ENCODE measurements at regions not wholly inside any gene's neighbourhood (a gene's known extent, or its start where the extent isn't known, plus 50 kb on each side); places are given as distances from the start of the nearest gene placed in this dataset.

DNA sequence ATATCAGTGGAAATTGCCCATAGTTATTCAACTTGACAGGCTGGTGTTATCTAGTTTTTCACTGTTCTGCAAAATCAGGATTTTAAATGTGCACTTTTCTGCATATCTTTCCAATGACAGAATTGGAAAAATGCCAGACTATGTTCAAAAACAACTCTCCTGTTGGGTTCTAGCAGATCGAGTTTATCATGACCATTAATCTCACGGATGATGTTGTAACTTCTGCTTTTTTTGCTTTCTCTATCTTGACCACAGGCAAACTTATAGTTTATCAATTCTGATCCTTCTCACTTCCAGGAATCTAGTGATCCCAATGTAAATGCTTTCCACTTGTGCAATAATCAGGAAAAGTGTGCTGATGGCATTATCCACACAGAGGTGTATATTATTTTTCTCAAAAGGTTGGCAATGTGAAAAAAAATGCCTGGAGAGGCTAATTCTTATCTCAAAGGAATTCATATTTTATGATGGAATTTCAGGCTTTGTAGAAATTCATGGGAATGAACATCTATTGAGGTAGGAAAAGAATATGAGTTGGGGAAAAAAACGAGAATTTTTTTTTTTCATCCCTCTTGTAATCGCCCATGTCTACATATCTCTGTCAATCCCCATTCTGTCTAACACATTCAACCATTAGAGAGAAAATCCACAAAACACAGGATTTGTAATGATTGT is 73.6 kb upstream of the DAB2 start:
- no peak overlapping the region for H3K27ac ChIP-seq (ENCODE audit: low read depth, low read length)
- H3K4me1 ChIP-seq (ENCODE audit: control insufficient read depth in 1 of 2, insufficient read depth in 2 of 2, low read length in 2 of 2): peaks cover 0 to 5% of the 10 kb centered on the region in 2 donors
- no peaks in the 10 kb centered on the region for H3K36me3 ChIP-seq (ENCODE audit: control insufficient read depth in 1 of 2, insufficient read depth in 2 of 2, low read length in 2 of 2)
- no peak overlapping the region for H3K4me3 ChIP-seq (ENCODE audit: low read depth in 1 of 2, low read length in 2 of 2)
- H3K9me3 ChIP-seq (ENCODE audit: control insufficient read depth in 1 of 2, low read length in 2 of 2): no peaks in the 10 kb centered on the region
- no peaks in the 10 kb centered on the region for H3K27me3 ChIP-seq (ENCODE audit: control insufficient read depth in 1 of 2, insufficient read depth in 2 of 2, low read length in 2 of 2)
- H3K9ac ChIP-seq (ENCODE audit: low read depth in 1 of 2, low read length in 2 of 2): no peak overlapping the region

DNA sequence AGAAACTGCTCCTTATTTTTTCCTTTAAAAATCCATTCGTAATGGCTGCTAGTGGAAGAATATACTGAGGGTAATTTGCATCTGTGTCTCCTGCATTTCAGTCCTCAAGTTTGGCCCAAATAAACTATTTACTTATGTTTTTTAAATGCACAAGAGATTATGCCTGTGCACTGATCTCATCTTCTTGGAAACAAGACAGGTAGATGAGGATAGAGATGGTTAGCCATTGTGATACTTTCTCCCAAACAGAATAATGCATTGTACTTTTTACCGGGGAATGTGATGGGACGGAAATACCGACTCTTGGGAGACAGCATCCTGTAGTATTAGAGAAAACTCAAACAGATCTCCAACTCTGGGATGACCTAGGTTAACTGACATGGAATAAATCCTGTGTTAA is 72.5 kb upstream of the DAB2 start:
- Histone ChIP-seq H3K27me3 (ENCODE audit: control insufficient read depth in 1 of 2, insufficient read depth in 2 of 2, low read length in 2 of 2) (no peaks in the 10 kb centered on the region), H3K4me1 (ENCODE audit: control insufficient read depth in 1 of 2, insufficient read depth in 2 of 2, low read length in 2 of 2) (peaks cover 0 to 5% of the 10 kb centered on the region in 2 donors), H3K4me3 (ENCODE audit: low read depth in 1 of 2, low read length in 2 of 2) (no peak overlapping the region), H3K36me3 (ENCODE audit: control insufficient read depth in 1 of 2, insufficient read depth in 2 of 2, low read length in 2 of 2) (no peaks in the 10 kb centered on the region), H3K27ac (ENCODE audit: low read depth, low read length) (no peak overlapping the region), H3K9me3 (ENCODE audit: control insufficient read depth in 1 of 2, low read length in 2 of 2) (no peaks in the 10 kb centered on the region), H3K9ac (ENCODE audit: low read depth in 1 of 2, low read length in 2 of 2) (no peak overlapping the region)

DNA sequence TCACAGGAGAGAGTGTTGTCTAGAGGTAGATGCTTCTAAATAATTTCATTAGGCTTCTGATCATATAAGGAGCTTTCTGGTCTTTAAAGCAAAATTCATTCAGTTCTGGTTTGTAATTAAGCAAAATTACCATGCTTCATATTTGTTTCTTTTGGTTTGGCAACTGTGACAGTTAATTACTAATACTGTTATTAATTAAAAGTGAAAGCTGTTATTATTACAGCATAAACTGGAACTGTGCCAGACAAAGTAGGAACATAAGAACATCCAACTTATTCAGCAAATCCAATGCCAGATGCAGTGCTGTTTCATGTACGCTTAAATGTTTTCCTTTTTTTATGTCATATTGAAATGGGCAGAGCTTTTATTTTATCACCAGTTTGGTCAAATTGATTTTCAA is 70.4 kb upstream of the DAB2 start:
- no peak overlapping the region for H3K4me3 ChIP-seq (ENCODE audit: low read depth in 1 of 2, low read length in 2 of 2)
- no peak overlapping the region for H3K27ac ChIP-seq (ENCODE audit: low read depth, low read length)
- no peak overlapping the region for H3K9ac ChIP-seq (ENCODE audit: low read depth in 1 of 2, low read length in 2 of 2)
- H3K27me3 ChIP-seq (ENCODE audit: control insufficient read depth in 1 of 2, insufficient read depth in 2 of 2, low read length in 2 of 2): no peaks in the 10 kb centered on the region
- peaks cover 0 to 4% of the 10 kb centered on the region in 2 donors for H3K9me3 ChIP-seq (ENCODE audit: control insufficient read depth in 1 of 2, low read length in 2 of 2)
- H3K36me3 ChIP-seq (ENCODE audit: control insufficient read depth in 1 of 2, insufficient read depth in 2 of 2, low read length in 2 of 2): no peaks in the 10 kb centered on the region
- peaks cover 0 to 5% of the 10 kb centered on the region in 2 donors for H3K4me1 ChIP-seq (ENCODE audit: control insufficient read depth in 1 of 2, insufficient read depth in 2 of 2, low read length in 2 of 2)

DNA sequence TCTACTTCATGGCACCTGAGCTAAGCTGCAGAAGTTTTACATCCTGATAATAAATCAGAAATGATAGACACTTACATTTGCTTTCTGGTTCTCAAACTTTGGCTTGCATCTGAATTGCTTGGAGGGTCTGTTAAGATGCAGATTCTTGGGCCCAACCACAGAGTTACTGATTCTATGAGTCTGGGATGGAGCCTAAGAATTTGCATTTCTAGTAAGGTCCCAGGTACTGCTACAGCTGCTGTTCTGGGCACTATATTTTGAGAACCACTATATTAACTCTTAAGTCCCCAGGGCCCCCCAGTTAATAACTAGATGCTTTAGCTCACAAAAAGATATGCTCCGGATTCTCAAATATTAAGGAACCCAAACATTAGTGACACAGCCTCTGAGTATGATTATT is 69.8 kb upstream of the DAB2 start:
- Histone ChIP-seq H3K27ac (ENCODE audit: low read depth, low read length) (no peak overlapping the region), H3K36me3 (ENCODE audit: control insufficient read depth in 1 of 2, insufficient read depth in 2 of 2, low read length in 2 of 2) (no peaks in the 10 kb centered on the region), H3K9ac (ENCODE audit: low read depth in 1 of 2, low read length in 2 of 2) (no peak overlapping the region), H3K9me3 (ENCODE audit: control insufficient read depth in 1 of 2, low read length in 2 of 2) (peaks cover 0 to 4% of the 10 kb centered on the region in 2 donors), H3K27me3 (ENCODE audit: control insufficient read depth in 1 of 2, insufficient read depth in 2 of 2, low read length in 2 of 2) (no peaks in the 10 kb centered on the region), H3K4me1 (ENCODE audit: control insufficient read depth in 1 of 2, insufficient read depth in 2 of 2, low read length in 2 of 2) (peaks cover 0 to 5% of the 10 kb centered on the region in 2 donors), H3K4me3 (ENCODE audit: low read depth in 1 of 2, low read length in 2 of 2) (no peak overlapping the region)

- H3K27ac ChIP-seq (ENCODE audit: low read depth, low read length): no peak overlapping the region
- H3K4me1 ChIP-seq (ENCODE audit: control insufficient read depth in 1 of 2, insufficient read depth in 2 of 2, low read length in 2 of 2): peaks cover 0 to 5% of the 10 kb centered on the region in 2 donors
- no peaks in the 10 kb centered on the region for H3K27me3 ChIP-seq (ENCODE audit: control insufficient read depth in 1 of 2, insufficient read depth in 2 of 2, low read length in 2 of 2)
- H3K4me3 ChIP-seq (ENCODE audit: low read depth in 1 of 2, low read length in 2 of 2): no peak overlapping the region
- H3K9me3 ChIP-seq (ENCODE audit: control insufficient read depth in 1 of 2, low read length in 2 of 2): peaks cover 0 to 4% of the 10 kb centered on the region in 2 donors
- H3K36me3 ChIP-seq (ENCODE audit: control insufficient read depth in 1 of 2, insufficient read depth in 2 of 2, low read length in 2 of 2): no peaks in the 10 kb centered on the region
- no peak overlapping the region for H3K9ac ChIP-seq (ENCODE audit: low read depth in 1 of 2, low read length in 2 of 2)
These were observed 69.3 kb upstream of the DAB2 start for GRCh38 chr5:39494107-39494510.

- H3K4me1 ChIP-seq (ENCODE audit: control insufficient read depth in 1 of 2, insufficient read depth in 2 of 2, low read length in 2 of 2): peaks cover 0 to 5% of the 10 kb centered on the region in 2 donors
- no peaks in the 10 kb centered on the region for H3K36me3 ChIP-seq (ENCODE audit: control insufficient read depth in 1 of 2, insufficient read depth in 2 of 2, low read length in 2 of 2)
- H3K27me3 ChIP-seq (ENCODE audit: control insufficient read depth in 1 of 2, insufficient read depth in 2 of 2, low read length in 2 of 2): no peaks in the 10 kb centered on the region
- H3K4me3 ChIP-seq (ENCODE audit: low read depth in 1 of 2, low read length in 2 of 2): no peak overlapping the region
- peaks cover 0 to 4% of the 10 kb centered on the region in 2 donors for H3K9me3 ChIP-seq (ENCODE audit: control insufficient read depth in 1 of 2, low read length in 2 of 2)
- no peak overlapping the region for H3K9ac ChIP-seq (ENCODE audit: low read depth in 1 of 2, low read length in 2 of 2)
- H3K27ac ChIP-seq (ENCODE audit: low read depth, low read length): no peak overlapping the region
These were observed 66.4 kb upstream of the DAB2 start for GRCh38 chr5:39491210-39491609.

DNA sequence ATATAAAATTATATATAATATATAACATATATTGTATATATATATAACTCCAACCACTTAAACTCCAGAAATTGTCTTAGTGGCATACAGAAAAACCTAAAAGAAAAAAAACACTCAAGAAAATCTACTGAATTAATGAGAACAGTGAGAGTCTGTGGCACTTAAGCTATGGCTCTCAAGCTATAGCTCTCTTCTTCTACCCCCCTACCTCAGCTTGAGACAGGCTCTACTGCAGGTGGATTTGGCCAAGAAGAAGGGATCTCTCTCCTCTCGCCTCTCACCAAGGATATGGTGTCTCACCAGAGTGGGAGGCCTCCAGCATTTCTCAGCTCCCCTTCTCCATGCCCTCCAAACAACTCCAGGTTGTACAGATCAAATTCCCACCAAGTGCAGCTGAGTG is 64.5 kb upstream of the DAB2 start:
- H3K27ac ChIP-seq (ENCODE audit: low read depth, low read length): no peak overlapping the region
- no peak overlapping the region for H3K4me3 ChIP-seq (ENCODE audit: low read depth in 1 of 2, low read length in 2 of 2)
- peaks cover 0 to 4% of the 10 kb centered on the region in 2 donors for H3K9me3 ChIP-seq (ENCODE audit: control insufficient read depth in 1 of 2, low read length in 2 of 2)
- peaks cover 0 to 5% of the 10 kb centered on the region in 2 donors for H3K27me3 ChIP-seq (ENCODE audit: control insufficient read depth in 1 of 2, insufficient read depth in 2 of 2, low read length in 2 of 2)
- H3K9ac ChIP-seq (ENCODE audit: low read depth in 1 of 2, low read length in 2 of 2): no peak overlapping the region
- H3K4me1 ChIP-seq (ENCODE audit: control insufficient read depth in 1 of 2, insufficient read depth in 2 of 2, low read length in 2 of 2): no peaks in the 10 kb centered on the region
- H3K36me3 ChIP-seq (ENCODE audit: control insufficient read depth in 1 of 2, insufficient read depth in 2 of 2, low read length in 2 of 2): no peaks in the 10 kb centered on the region

DNA sequence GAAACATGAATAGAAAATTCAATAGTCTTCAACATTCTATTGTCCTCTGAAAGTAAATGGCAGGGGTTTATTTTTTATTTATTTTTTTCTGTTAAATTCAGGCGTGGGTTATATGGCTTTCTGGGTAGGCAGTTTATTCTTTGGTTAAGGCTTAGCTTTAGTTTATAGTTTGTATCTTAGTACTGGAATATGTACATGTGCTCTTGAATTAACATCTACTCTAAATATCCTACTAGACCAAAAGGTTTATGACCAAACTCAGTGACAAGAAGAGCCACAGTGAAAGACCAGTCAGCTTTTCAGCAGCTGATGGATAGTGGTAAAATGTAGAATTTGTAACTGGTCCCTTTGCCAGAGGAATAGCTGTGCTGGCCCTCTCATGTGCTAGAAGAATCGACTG is 62.0 kb upstream of the DAB2 start:
- H3K9ac ChIP-seq (ENCODE audit: low read depth in 1 of 2, low read length in 2 of 2): no peak overlapping the region
- H3K4me1 ChIP-seq (ENCODE audit: control insufficient read depth in 1 of 2, insufficient read depth in 2 of 2, low read length in 2 of 2): no peaks in the 10 kb centered on the region
- peaks cover 0 to 5% of the 10 kb centered on the region in 2 donors for H3K27me3 ChIP-seq (ENCODE audit: control insufficient read depth in 1 of 2, insufficient read depth in 2 of 2, low read length in 2 of 2)
- H3K36me3 ChIP-seq (ENCODE audit: control insufficient read depth in 1 of 2, insufficient read depth in 2 of 2, low read length in 2 of 2): no peaks in the 10 kb centered on the region
- H3K9me3 ChIP-seq (ENCODE audit: control insufficient read depth in 1 of 2, low read length in 2 of 2): peaks cover 0 to 4% of the 10 kb centered on the region in 2 donors
- no peak overlapping the region for H3K27ac ChIP-seq (ENCODE audit: low read depth, low read length)
- no peak overlapping the region for H3K4me3 ChIP-seq (ENCODE audit: low read depth in 1 of 2, low read length in 2 of 2)

- Histone ChIP-seq H3K27me3 (ENCODE audit: control insufficient read depth in 1 of 2, insufficient read depth in 2 of 2, low read length in 2 of 2) (peaks cover 0 to 5% of the 10 kb centered on the region in 2 donors), H3K9me3 (ENCODE audit: control insufficient read depth in 1 of 2, low read length in 2 of 2) (peaks cover 0 to 2% of the 10 kb centered on the region in 2 donors), H3K36me3 (ENCODE audit: control insufficient read depth in 1 of 2, insufficient read depth in 2 of 2, low read length in 2 of 2) (no peaks in the 10 kb centered on the region), H3K27ac (ENCODE audit: low read depth, low read length) (no peak overlapping the region), H3K9ac (ENCODE audit: low read depth in 1 of 2, low read length in 2 of 2) (no peak overlapping the region), H3K4me3 (ENCODE audit: low read depth in 1 of 2, low read length in 2 of 2) (no peak overlapping the region), H3K4me1 (ENCODE audit: control insufficient read depth in 1 of 2, insufficient read depth in 2 of 2, low read length in 2 of 2) (no peaks in the 10 kb centered on the region)
These were observed 61.6 kb upstream of the DAB2 start for GRCh38 chr5:39486361-39486760.

GRCh38 chr5:39485079-39485478 is 60.3 kb upstream of the DAB2 start:
- Histone ChIP-seq H3K9me3 (ENCODE audit: control insufficient read depth in 1 of 2, low read length in 2 of 2) (no peaks in the 10 kb centered on the region), H3K4me1 (ENCODE audit: control insufficient read depth in 1 of 2, insufficient read depth in 2 of 2, low read length in 2 of 2) (no peaks in the 10 kb centered on the region), H3K4me3 (ENCODE audit: low read depth in 1 of 2, low read length in 2 of 2) (no peak overlapping the region), H3K27ac (ENCODE audit: low read depth, low read length) (no peak overlapping the region), H3K27me3 (ENCODE audit: control insufficient read depth in 1 of 2, insufficient read depth in 2 of 2, low read length in 2 of 2) (peaks cover 0 to 5% of the 10 kb centered on the region in 2 donors), H3K36me3 (ENCODE audit: control insufficient read depth in 1 of 2, insufficient read depth in 2 of 2, low read length in 2 of 2) (no peaks in the 10 kb centered on the region), H3K9ac (ENCODE audit: low read depth in 1 of 2, low read length in 2 of 2) (no peak overlapping the region)
